Transverse colon (tissue), 4 donors: ENCODE measurements at regions not wholly inside any gene's neighbourhood (a gene's known extent, or its start where the extent isn't known, plus 50 kb on each side); places are given as distances from the start of the nearest gene placed in this dataset.

Experiments used
- DNase-seq: peaks from one replicate; pipeline ENCODE4 v3.0.0-alpha.2; 2019
- H3K27ac ChIP-seq, 4 donors: fragments of 200-600 bp; sonication (generic); 2 replicates each; pipeline ENCODE4 v1.5.1; 2016 to 2018; ENCODE audit warnings: inconsistent platforms in 4 of 4
- H3K27me3 ChIP-seq: fragments of 200-600 bp; sonication (generic); 2 replicates; pipeline ENCODE4 v1.5.1; 2017; ENCODE audit warnings: inconsistent platforms
- H3K36me3 ChIP-seq, 4 donors: fragments of 200-600 bp; sonication (generic); 2 replicates each; pipeline ENCODE4 v1.5.1; 2017 to 2019; ENCODE audit warnings: inconsistent platforms in 4 of 4
- H3K4me1 ChIP-seq, 4 donors: fragments of 200-600 bp; sonication (generic); 2 replicates each; pipeline ENCODE4 v1.5.1; 2017 to 2020; ENCODE audit warnings: inconsistent platforms in 4 of 4
- H3K4me3 ChIP-seq, 4 donors: fragments of 200-600 bp; sonication (generic); 1 replicate in 1 of 4; 2 replicates in 3 of 4; pipeline versions ENCODE4 v1.5.1 to v1.6.1; 2017 to 2019; ENCODE audit warnings: inconsistent platforms in 4 of 4
- H3K9me3 ChIP-seq, 2 donors: fragments of 200-600 bp; sonication (generic); 2 replicates each; pipeline ENCODE4 v1.5.1; 2017 to 2019; ENCODE audit warnings: inconsistent platforms in 2 of 2
- EP300 ChIP-seq: sonication (generic); formaldehyde crosslinking; IDR thresholded peaks from one replicate; pipeline ENCODE4 v1.6.1; 2017; ENCODE audit warnings: antibody characterized with exemption, low read depth
- POLR2A ChIP-seq: fragments of 450-650 bp; IDR thresholded peaks from one replicate; pipeline ENCODE4 v1.6.1; 2016; ENCODE audit warnings: antibody characterized with exemption, mild to moderate bottlenecking, moderate library complexity
- POLR2AphosphoS5 ChIP-seq, 3 donors: sonication (generic); formaldehyde crosslinking; IDR thresholded peaks; one replicate each; pipeline ENCODE4 v1.6.1; 2016; ENCODE audit warnings: antibody characterized with exemption in 3 of 3
- WGBS, 2 donors: methylation state at CpG; one replicate each; pipeline ENCODE4 v1.1.5; 2018; ENCODE audit warnings: low coverage in 1 of 2; 5-methylcytosine and 5-hydroxymethylcytosine counted together
- in situ Hi-C, 4 donors: fragments of 200-750 bp; cut with MboI; loops; one replicate each; pipeline versions ENCODE4 v1.15.0 to v1.15.1; 2017; ENCODE audit warnings: low sequenced_read_pairs in 3 of 4, low pct_ligation_motif_present in 1 of 4, low pct_unique_long_range_greater_than_20kb in 1 of 4
- intact Hi-C: fragments of 100-400 bp; cut with DNase I; formaldehyde crosslinking; loops from one replicate; pipeline ENCODE4 v1.15.1; 2023; ENCODE audit warnings: low total_unique reads
- TF ChIP-seq, protein P1 (sequence below), 5 experiments: fragments of 200-600 bp in 3 of 5; fragments of 450-650 bp in 2 of 5; sonication (generic) in 3 of 5; IDR thresholded peaks; 1 replicate in 2 of 5; 2 replicates in 3 of 5; pipeline ENCODE4 v1.5.1; 2016 to 2017; ENCODE audit warnings: antibody characterized with exemption in 5 of 5, inconsistent platforms in 3 of 5, mild to moderate bottlenecking in 2 of 5, moderate library complexity in 1 of 5

GRCh38 chr18:70457223-70457622 is 168.4 kb downstream of the SOCS6 start:
- 48% methylated on average over 3 of the region's 3 CpGs; no CpG with 5 or more reads in 1 of the 2 donors for WGBS, 2 donors
- H3K9me3 ChIP-seq = no peaks in the 10 kb centered on the region
- no peaks in the 10 kb centered on the region for H3K36me3 ChIP-seq
- no peak overlapping the region for H3K4me3 ChIP-seq
- in situ Hi-C loops (no loop called here), intact Hi-C loops (no loop called here)
- H3K4me1 ChIP-seq = peaks cover 0 to 4% (median 0%) of the 10 kb centered on the region in 4 donors
- peaks cover 7% of the 10 kb centered on the region for H3K27me3 ChIP-seq
- no peak overlapping the region for H3K27ac ChIP-seq
- DNase-seq = no peak
- no peak for TF ChIP-seq POLR2AphosphoS5 (IDR thresholded peaks at IDR 0.05)
- TF ChIP-seq EP300 = no peak
- TF ChIP-seq, protein P1, sequence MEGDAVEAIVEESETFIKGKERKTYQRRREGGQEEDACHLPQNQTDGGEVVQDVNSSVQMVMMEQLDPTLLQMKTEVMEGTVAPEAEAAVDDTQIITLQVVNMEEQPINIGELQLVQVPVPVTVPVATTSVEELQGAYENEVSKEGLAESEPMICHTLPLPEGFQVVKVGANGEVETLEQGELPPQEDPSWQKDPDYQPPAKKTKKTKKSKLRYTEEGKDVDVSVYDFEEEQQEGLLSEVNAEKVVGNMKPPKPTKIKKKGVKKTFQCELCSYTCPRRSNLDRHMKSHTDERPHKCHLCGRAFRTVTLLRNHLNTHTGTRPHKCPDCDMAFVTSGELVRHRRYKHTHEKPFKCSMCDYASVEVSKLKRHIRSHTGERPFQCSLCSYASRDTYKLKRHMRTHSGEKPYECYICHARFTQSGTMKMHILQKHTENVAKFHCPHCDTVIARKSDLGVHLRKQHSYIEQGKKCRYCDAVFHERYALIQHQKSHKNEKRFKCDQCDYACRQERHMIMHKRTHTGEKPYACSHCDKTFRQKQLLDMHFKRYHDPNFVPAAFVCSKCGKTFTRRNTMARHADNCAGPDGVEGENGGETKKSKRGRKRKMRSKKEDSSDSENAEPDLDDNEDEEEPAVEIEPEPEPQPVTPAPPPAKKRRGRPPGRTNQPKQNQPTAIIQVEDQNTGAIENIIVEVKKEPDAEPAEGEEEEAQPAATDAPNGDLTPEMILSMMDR (IDR thresholded peaks at IDR 0.05) = no peak
- no peak for TF ChIP-seq POLR2A

DNA sequence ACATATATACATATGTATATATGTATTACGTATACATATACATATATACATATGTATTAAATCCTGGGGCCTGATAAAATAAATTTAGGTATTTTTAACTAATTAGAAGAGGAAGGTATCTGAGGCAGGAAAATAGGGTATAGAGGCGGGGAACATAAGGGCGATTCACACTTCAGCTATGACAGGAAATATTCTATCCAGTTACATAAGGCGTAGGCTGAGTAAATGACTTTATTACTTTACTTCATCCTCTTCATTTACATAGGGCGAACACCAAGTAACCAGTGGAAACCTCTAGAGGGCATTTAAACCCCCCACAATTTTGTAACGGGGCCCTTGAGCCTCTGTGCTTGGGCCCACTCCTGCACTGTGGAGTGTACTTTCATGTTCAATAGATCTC is 167.5 kb downstream of the SOCS6 start:
- intact Hi-C loops = no loop called here
- H3K4me3 ChIP-seq = no peak overlapping the region
- no peak for DNase-seq
- TF ChIP-seq, protein P1 (IDR thresholded peaks at IDR 0.05) = no peak
- no peak for TF ChIP-seq POLR2AphosphoS5 (IDR thresholded peaks at IDR 0.05)
- no peak for TF ChIP-seq POLR2A
- no peak for TF ChIP-seq EP300
- in situ Hi-C loops = no loop called here
- peaks cover 0 to 4% (median 0%) of the 10 kb centered on the region in 4 donors for H3K4me1 ChIP-seq
- no peak overlapping the region for H3K27ac ChIP-seq
- no peaks in the 10 kb centered on the region for H3K9me3 ChIP-seq
- 52 to 56% methylated on average over 6 of the region's 6 CpGs for WGBS, 2 donors
- peaks cover 7% of the 10 kb centered on the region for H3K27me3 ChIP-seq
- no peaks in the 10 kb centered on the region for H3K36me3 ChIP-seq

GRCh38 chr18:70455731-70456130 is 166.9 kb downstream of the SOCS6 start:
- intact Hi-C loops = no loop called here
- in situ Hi-C loops = no loop called here
- Histone ChIP-seq H3K4me3 (no peak overlapping the region), H3K4me1 (peaks cover 0 to 4% (median 0%) of the 10 kb centered on the region in 4 donors), H3K27ac (no peak overlapping the region), H3K9me3 (no peaks in the 10 kb centered on the region), H3K27me3 (peaks cover 7% of the 10 kb centered on the region), H3K36me3 (no peaks in the 10 kb centered on the region)
- TF ChIP-seq EP300 (no peak), POLR2AphosphoS5 (IDR thresholded peaks at IDR 0.05) (no peak), POLR2A (no peak)
- TF ChIP-seq, protein P1 (IDR thresholded peaks at IDR 0.05) = no peak
- 80 to 92% methylated on average over 2 of the region's 2 CpGs for WGBS, 2 donors
- DNase-seq = no peak

GRCh38 chr18:70454704-70455322 is 166.0 kb downstream of the SOCS6 start:
- WGBS, 2 donors = 33% methylated on average over 5 of the region's 5 CpGs
- intact Hi-C loops = no loop called here

More at GRCh38 chr18:70454704-70455322, 166.0 kb downstream of the SOCS6 start:
- in situ Hi-C loops = no loop called here
- Histone ChIP-seq H3K4me3 (no peak overlapping the region), H3K9me3 (no peaks in the 10 kb centered on the region), H3K27ac (no peak overlapping the region), H3K27me3 (peaks cover 2% of the 10 kb centered on the region), H3K36me3 (no peaks in the 10 kb centered on the region), H3K4me1 (peaks cover 0 to 4% (median 0%) of the 10 kb centered on the region in 4 donors)
- DNase-seq = no peak
- TF ChIP-seq, protein P1 (IDR thresholded peaks at IDR 0.05) = peak; percentile 70 to 84 (median 78)
- TF ChIP-seq EP300 = no peak
